OCI-LY1 (cell line): ENCODE measurements at regions not wholly inside any gene's neighbourhood (a gene's known extent, or its start where the extent isn't known, plus 50 kb on each side); places are given as distances from the start of the nearest gene placed in this dataset.

Source experiments
- EZH2 ChIP-seq: fragments of 200-600 bp; sonication (generic), shearing (Covaris generic); IDR thresholded peaks from 2 replicates; pipeline ENCODE4 v1.8.0; 2017; ENCODE audit warnings: borderline replicate concordance, mixed run types, mild to moderate bottlenecking, antibody characterized with exemption, low read length, moderate library complexity, mixed read lengths
- TF ChIP-seq, protein P1 (sequence below): fragments of 200-600 bp; sonication (generic), shearing (Covaris generic); IDR thresholded peaks from 2 replicates; pipeline ENCODE4 v1.5.1; 2017; ENCODE audit warnings: mild to moderate bottlenecking, antibody characterized with exemption, low read length, moderate library complexity, mixed read lengths

DNA sequence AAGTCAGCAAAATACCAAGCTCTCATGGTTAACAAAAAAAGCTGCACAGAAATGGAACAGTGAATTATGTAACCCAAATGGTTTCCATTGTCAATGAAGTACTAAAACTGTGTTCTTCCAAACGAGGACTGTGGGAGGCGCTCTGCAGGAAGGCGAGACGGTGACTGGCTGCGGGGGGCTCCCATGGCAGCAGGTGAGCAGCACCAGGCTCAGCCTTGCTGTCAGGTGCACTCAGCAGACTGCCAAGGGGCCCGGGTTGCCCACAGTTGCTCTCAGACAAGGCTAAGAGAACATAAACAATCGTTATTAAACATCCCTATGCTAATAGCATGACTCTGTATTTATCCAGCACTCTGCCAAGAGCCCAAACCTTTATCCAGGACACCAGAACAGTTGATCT lies 630.3 kb upstream of the ARID1B start:
- TF ChIP-seq, protein P1, sequence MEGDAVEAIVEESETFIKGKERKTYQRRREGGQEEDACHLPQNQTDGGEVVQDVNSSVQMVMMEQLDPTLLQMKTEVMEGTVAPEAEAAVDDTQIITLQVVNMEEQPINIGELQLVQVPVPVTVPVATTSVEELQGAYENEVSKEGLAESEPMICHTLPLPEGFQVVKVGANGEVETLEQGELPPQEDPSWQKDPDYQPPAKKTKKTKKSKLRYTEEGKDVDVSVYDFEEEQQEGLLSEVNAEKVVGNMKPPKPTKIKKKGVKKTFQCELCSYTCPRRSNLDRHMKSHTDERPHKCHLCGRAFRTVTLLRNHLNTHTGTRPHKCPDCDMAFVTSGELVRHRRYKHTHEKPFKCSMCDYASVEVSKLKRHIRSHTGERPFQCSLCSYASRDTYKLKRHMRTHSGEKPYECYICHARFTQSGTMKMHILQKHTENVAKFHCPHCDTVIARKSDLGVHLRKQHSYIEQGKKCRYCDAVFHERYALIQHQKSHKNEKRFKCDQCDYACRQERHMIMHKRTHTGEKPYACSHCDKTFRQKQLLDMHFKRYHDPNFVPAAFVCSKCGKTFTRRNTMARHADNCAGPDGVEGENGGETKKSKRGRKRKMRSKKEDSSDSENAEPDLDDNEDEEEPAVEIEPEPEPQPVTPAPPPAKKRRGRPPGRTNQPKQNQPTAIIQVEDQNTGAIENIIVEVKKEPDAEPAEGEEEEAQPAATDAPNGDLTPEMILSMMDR: no peak; the same call in 1 of the 2 replicates
- TF ChIP-seq EZH2: no peak
